GM19372 (cell line): ENCODE measurements at regions not wholly inside any gene's neighbourhood (a gene's known extent, or its start where the extent isn't known, plus 50 kb on each side); places are given as distances from the start of the nearest gene placed in this dataset.

Source experiments
- ATAC-seq: cut with Tn5 transposase; IDR thresholded peaks from one replicate; pipeline ENCODE4 v1.9.1; 2021; ENCODE audit warnings: mild to moderate bottlenecking, low read depth, moderate library complexity; ENCODE audit not compliant: unreplicated experiment

DNA sequence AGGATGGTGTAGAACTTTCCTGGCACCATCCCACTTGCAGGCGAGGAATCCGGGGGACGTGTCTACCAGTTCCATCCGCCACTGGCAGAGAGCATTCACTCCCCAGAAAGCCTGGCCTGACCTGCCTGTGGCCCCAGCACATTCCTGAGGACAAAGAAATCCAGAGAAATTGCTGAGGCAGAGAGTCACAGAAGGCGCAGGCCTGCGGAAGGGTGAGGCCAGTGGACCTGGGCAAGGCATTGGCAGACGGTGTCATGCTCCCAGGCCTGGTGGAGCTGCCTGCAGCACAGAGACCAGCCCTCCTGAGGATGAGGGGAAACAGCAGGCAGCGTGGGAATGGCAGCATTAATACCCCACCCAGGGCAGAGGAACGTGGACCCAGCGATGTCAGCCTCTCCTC is 81.2 kb upstream of the F3 start:
- no peak for ATAC-seq

GRCh38 chr1:94621802-94622201 is 80.2 kb upstream of the F3 start:
- no peak for ATAC-seq

DNA sequence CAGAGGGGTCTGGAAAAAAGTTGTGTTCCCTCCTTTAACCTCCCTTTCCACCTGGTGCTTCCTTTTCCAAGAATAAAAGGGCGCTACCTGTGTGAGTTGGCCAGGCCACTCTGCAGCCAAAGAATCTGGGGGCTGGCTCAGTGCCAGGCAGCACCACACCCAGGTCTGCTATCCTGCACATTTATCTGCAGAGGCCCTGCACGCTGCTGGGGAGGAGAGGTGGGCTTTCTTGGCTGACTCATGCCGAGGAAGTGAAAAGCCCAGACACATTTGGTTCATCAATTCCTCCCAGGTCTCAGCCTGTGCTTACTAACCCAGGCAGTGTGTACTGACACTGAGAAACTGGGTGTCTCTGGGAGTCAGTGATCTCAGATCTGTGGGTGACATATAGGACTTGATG is 79.8 kb upstream of the F3 start:
- ATAC-seq: no peak

DNA sequence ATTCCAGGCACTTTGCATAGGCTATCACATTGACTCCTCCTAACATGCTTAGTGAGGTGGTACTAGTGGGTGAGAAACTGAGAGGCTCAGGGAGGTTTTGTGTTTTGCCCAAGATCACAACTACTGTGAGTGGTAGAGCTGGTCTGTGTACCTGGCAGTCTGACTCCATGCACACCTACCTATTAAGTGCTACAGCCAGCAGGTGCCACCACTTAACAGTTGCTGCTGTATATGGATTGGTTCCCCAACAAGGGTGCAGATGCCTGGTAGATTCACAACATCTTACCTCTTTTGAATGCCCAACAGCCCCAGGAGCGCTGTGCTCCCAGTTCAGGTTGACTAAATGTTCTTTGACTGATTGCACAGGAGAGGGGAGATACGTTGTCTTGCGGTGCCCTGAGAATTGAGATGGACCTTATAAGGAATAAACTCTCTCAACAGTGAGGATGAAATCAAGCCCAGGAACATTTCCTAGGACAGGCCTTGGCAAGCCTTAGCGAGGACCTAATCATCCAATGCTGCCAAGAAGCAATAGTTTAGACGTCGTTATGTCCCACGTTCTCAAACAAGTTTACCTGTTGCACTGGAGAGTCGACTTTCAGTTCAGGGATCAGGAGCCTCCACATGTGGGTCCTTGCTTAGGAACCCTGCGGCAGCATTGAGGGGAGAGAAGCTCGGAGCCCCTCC is 78.9 kb upstream of the F3 start:
- ATAC-seq: no peak

- no peak for ATAC-seq
Observed at GRCh38 chr1:94619731-94620130, 78.2 kb upstream of the F3 start.

DNA sequence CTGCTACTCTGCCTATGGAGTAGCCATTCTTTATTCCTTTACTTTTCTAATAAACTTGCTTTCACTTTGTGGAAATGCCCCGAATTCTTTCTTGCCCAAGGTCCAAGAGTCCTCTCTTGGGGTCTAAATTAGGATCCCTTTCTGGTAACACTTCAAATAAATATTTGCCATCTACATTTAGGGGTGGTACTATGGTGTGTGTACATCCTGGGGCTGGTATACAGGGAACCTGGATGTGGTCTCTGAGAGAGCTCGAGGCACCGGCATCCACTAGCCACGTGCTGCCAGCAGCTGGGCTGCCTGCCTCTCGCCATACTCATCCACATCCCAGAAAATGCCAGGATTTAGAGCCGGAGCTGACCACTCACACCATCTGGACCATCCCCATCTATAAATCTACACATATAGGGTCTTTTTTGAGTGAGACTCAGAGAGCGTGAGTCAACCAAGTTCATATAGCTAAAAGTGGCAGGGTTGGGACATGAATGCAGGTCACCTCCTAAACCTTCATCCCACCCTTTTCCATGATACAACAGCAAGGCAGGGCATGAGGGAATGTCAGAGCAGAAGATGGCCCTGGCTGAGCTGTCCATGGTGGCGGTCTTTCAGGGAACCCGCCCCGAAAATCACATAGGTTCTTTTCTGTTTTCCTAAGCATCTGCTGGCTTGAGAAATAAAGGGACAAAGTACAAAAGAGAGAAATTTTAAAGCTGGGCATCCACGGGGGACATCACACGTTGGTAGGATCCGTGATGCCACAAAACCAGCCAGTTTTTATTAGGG is 76.6 kb upstream of the F3 start:
- ATAC-seq: no peak

DNA sequence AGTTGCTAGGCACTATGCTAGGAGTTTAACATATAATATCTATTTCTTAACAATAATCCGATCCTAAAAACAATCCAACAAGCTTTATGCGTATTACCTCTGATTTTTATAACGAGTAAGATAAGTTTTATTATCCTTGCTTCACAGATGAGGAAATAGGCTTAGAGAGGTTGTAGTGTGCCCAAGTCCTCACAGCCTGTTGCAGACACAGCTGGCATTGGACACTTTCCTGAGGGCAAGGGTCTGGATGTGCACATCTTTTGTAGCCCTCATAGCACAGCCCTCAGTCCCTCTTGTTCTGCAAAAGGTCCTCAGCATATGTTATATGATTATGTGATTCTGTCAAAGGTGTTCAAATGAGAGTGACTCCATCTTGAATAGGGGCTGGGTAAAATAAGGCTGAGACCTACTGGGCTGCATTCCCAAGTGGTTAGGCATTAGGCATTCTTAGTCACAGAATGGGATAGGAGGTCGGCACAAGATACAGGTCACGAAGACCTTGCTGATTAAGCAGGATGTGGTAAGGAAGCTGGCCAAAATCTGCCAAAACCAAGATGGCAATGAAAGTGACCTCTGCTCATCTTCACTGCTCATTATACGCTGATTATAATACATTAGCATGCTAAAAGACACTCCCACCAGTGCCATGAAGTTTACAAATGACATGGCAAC is 75.7 kb upstream of the F3 start:
- no peak for ATAC-seq

DNA sequence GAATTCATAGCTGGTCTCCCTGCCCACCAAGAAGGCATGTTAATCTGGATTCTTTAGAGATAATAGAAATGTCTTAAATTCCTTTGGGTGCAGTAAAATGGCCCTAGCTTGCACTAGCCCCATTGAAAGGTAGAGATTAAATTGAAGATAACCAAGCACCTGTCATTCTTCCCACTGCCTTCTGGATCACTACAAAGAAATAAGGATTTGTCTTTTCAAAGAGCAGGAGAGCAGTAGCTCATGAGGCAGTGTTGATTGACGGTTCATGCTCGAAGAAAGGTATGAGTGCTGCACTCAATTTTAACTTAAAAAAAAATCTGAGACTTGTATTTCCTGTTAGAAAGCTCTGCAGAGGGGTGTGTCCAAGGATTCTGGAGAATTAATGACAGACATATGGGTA is 74.9 kb upstream of the F3 start:
- ATAC-seq: no peak

GRCh38 chr1:94614996-94615395 is 73.4 kb upstream of the F3 start:
- no peak for ATAC-seq

DNA sequence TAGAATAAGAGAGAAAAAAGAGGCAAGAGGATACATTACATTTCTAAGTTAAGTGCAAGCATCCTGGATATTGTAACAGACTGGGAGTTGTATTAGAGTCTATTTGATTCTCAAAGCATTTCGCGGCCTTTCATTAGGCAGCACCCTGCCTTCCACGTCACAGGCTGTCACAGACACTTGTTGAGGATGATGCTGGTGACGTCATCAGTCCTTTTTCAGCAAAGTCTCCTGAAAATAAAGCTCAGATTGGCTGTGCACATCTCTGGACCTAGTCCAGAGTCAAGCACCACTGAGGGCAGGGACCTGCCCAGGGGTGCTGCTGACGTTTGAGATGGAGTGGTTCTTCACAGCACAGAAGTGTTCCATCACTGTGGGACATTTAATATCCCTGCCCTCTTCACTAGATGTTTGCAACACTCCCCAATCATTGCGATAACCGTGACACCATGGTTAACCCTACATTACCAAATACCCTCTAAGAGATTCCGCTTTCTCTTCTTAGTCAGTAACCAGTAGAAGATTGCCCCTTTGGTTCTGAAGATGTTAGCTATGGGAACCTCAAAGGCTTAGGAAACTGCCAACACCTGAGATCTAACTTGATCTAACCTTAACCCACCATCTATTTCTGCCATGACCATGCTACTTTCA is 72.7 kb upstream of the F3 start:
- ATAC-seq: no peak

GRCh38 chr1:94612525-94613204 is 71.1 kb upstream of the F3 start:
- no peak for ATAC-seq

GRCh38 chr1:94611681-94612475 is 70.3 kb upstream of the F3 start:
- ATAC-seq: no peak

DNA sequence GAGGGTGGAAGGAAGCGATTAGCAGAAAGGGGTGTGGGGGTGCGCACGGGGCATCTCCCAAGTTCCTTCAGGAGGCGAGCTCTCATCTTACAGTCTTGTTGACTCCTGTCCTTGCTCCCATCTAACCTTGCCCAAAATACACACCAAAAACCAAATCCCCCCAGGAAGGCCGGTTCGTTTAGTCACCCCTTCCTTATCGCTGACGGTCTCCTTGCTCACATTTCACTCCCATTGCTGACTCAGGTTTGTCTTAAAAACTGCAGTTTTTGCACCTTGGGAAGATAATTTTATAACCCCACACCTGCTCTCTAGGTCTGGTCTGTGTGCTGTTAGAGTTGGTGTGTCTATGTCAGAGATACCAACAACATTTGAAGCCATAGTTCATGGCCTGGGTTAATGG is 68.1 kb upstream of the F3 start:
- ATAC-seq: no peak

GRCh38 chr1:94608852-94609530 is 67.4 kb upstream of the F3 start:
- ATAC-seq: no peak

GRCh38 chr1:94608142-94608851 is 66.7 kb upstream of the F3 start:
- ATAC-seq: no peak

GRCh38 chr1:94607398-94607797 is 65.8 kb upstream of the F3 start:
- no peak for ATAC-seq

GRCh38 chr1:94606471-94606870 is 64.9 kb upstream of the F3 start:
- no peak for ATAC-seq

GRCh38 chr1:94603663-94604062 is 62.1 kb upstream of the F3 start:
- ATAC-seq: no peak
